Liver (tissue), 8 donors: ENCODE measurements at regions not wholly inside any gene's neighbourhood (a gene's known extent, or its start where the extent isn't known, plus 50 kb on each side); places are given as distances from the start of the nearest gene placed in this dataset.

Source experiments
- DNase-seq: peaks from one replicate; pipeline ENCODE4 v3.0.0-alpha.2; 2017; ENCODE audit warnings: low spot score
- H3K27ac ChIP-seq, 2 donors: one replicate each; pipeline ENCODE4 v1.7.0; 2013; ENCODE audit warnings: inconsistent platforms in 2 of 2, low read length in 2 of 2, control low read depth in 1 of 2, low read depth in 1 of 2, mild to moderate bottlenecking in 1 of 2
- H3K27me3 ChIP-seq, 4 donors: one replicate each; pipeline versions ENCODE4 v1.6.1 to v1.7.0; 2013; ENCODE audit warnings: low read length in 3 of 4, inconsistent platforms in 1 of 4, mild to moderate bottlenecking in 1 of 4, moderate library complexity in 1 of 4; ENCODE audit not compliant: control insufficient read depth in 4 of 4, insufficient read depth in 4 of 4
- H3K36me3 ChIP-seq, 4 donors: one replicate each; pipeline versions ENCODE4 v1.6.1 to v1.7.0; 2013; ENCODE audit warnings: low read length in 3 of 4, mild to moderate bottlenecking in 3 of 4, low read depth in 1 of 4, moderate library complexity in 1 of 4; ENCODE audit not compliant: control insufficient read depth in 4 of 4, insufficient read depth in 3 of 4
- H3K4me1 ChIP-seq, 4 donors: one replicate each; pipeline versions ENCODE4 v1.6.1 to v1.7.0; 2013; ENCODE audit warnings: low read length in 3 of 4, mild to moderate bottlenecking in 3 of 4, moderate library complexity in 1 of 4; ENCODE audit not compliant: control insufficient read depth in 4 of 4, insufficient read depth in 4 of 4
- H3K4me3 ChIP-seq, 3 donors: one replicate each; pipeline versions ENCODE4 v1.6.1 to v1.7.0; 2013; ENCODE audit warnings: low read length in 3 of 3, control low read depth in 1 of 3, low read depth in 1 of 3, mild to moderate bottlenecking in 1 of 3
- H3K9ac ChIP-seq, 2 donors: one replicate each; pipeline ENCODE4 v1.7.0; 2013; ENCODE audit warnings: low read length in 2 of 2, mild to moderate bottlenecking in 2 of 2, moderate library complexity in 2 of 2, control low read depth in 1 of 2, low read depth in 1 of 2
- H3K9me3 ChIP-seq, 4 donors: one replicate each; pipeline versions ENCODE4 v1.6.1 to v1.7.0; 2013; ENCODE audit warnings: low read length in 3 of 4; ENCODE audit not compliant: control insufficient read depth in 4 of 4
- EGR1 ChIP-seq, 2 donors: IDR thresholded peaks; 2 replicates each; pipeline ENCODE4 v1.6.1; 2016 to 2018; ENCODE audit warnings: antibody characterized with exemption in 2 of 2, low read depth in 2 of 2
- FOXA1 ChIP-seq: IDR thresholded peaks from 2 replicates; pipeline ENCODE4 v1.6.1; 2016; ENCODE audit warnings: antibody characterized with exemption
- FOXA2 ChIP-seq: IDR thresholded peaks from 2 replicates; pipeline ENCODE4 v1.6.1; 2016; ENCODE audit warnings: antibody characterized with exemption
- GABPA ChIP-seq, 2 donors: IDR thresholded peaks in 1 of 2; conservative IDR thresholded peaks in 1 of 2; 2 replicates each; pipeline ENCODE4 v1.6.1; 2016; ENCODE audit warnings: antibody characterized with exemption in 2 of 2, mild to moderate bottlenecking in 1 of 2, moderate library complexity in 1 of 2
- HNF4A ChIP-seq, 2 donors: conservative IDR thresholded peaks; 2 replicates each; pipeline ENCODE4 v1.6.1; 2016; ENCODE audit warnings: antibody characterized with exemption in 2 of 2, mild to moderate bottlenecking in 2 of 2
- NR2F2 ChIP-seq: IDR thresholded peaks from 2 replicates; pipeline ENCODE4 v1.6.1; 2016; ENCODE audit warnings: antibody characterized with exemption
- RAD21 ChIP-seq, 2 donors: IDR thresholded peaks; 2 replicates each; pipeline ENCODE4 v1.6.1; 2016; ENCODE audit warnings: antibody characterized with exemption in 2 of 2, mild to moderate bottlenecking in 2 of 2
- REST ChIP-seq: IDR thresholded peaks from 2 replicates; pipeline ENCODE4 v1.6.1; 2016; ENCODE audit warnings: antibody characterized with exemption, mild to moderate bottlenecking
- RXRA ChIP-seq, 2 donors: IDR thresholded peaks; 2 replicates each; pipeline ENCODE4 v1.6.1; 2017 to 2018; ENCODE audit warnings: antibody characterized with exemption in 2 of 2, mild to moderate bottlenecking in 1 of 2
- SP1 ChIP-seq: IDR thresholded peaks from 2 replicates; pipeline ENCODE4 v1.6.1; 2018; ENCODE audit warnings: antibody characterized with exemption, mild to moderate bottlenecking
- TAF1 ChIP-seq: conservative IDR thresholded peaks from 2 replicates; pipeline ENCODE4 v1.6.1; 2016; ENCODE audit warnings: antibody characterized with exemption, mild to moderate bottlenecking
- YY1 ChIP-seq: IDR thresholded peaks from 2 replicates; pipeline ENCODE4 v1.6.1; 2016; ENCODE audit warnings: antibody characterized with exemption, mild to moderate bottlenecking
- ZBTB33 ChIP-seq: IDR thresholded peaks from 2 replicates; pipeline ENCODE4 v1.6.1; 2016; ENCODE audit warnings: antibody characterized with exemption
- WGBS: extraction: QIAGEN DNeasy Blood & Tissue Kit; methylation state at CpG from one replicate; pipeline ENCODE4 v1.1.7; 2013; 5-methylcytosine and 5-hydroxymethylcytosine counted together
- TF ChIP-seq, protein P1 (sequence below): fragments of 150-350 bp; IDR thresholded peaks from 2 replicates; pipeline ENCODE4 v1.5.1; 2017; ENCODE audit warnings: improper control_type of control experiment, low read depth, low read length; ENCODE audit not compliant: missing input control
- TF ChIP-seq, protein P2 (sequence below): IDR thresholded peaks from 2 replicates; pipeline ENCODE4 v1.6.1; 2016; ENCODE audit warnings: antibody characterized with exemption
- donor health status: healthy.
- donor health status: healthy.
- donor health status: healthy.
- donor health status: healthy.
- donor health status: healthy.

GRCh38 chr1:25003457-25004190, 73.5 kb upstream of the RUNX3 start (continued):
- TF ChIP-seq, protein P1, sequence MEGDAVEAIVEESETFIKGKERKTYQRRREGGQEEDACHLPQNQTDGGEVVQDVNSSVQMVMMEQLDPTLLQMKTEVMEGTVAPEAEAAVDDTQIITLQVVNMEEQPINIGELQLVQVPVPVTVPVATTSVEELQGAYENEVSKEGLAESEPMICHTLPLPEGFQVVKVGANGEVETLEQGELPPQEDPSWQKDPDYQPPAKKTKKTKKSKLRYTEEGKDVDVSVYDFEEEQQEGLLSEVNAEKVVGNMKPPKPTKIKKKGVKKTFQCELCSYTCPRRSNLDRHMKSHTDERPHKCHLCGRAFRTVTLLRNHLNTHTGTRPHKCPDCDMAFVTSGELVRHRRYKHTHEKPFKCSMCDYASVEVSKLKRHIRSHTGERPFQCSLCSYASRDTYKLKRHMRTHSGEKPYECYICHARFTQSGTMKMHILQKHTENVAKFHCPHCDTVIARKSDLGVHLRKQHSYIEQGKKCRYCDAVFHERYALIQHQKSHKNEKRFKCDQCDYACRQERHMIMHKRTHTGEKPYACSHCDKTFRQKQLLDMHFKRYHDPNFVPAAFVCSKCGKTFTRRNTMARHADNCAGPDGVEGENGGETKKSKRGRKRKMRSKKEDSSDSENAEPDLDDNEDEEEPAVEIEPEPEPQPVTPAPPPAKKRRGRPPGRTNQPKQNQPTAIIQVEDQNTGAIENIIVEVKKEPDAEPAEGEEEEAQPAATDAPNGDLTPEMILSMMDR = no peak
- TF ChIP-seq YY1 (no peak), FOXA2 (no peak), RAD21 (IDR thresholded peaks at IDR 0.05) (no peak)
- TF ChIP-seq, protein P2, sequence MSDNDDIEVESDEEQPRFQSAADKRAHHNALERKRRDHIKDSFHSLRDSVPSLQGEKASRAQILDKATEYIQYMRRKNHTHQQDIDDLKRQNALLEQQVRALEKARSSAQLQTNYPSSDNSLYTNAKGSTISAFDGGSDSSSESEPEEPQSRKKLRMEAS = no peak

DNA sequence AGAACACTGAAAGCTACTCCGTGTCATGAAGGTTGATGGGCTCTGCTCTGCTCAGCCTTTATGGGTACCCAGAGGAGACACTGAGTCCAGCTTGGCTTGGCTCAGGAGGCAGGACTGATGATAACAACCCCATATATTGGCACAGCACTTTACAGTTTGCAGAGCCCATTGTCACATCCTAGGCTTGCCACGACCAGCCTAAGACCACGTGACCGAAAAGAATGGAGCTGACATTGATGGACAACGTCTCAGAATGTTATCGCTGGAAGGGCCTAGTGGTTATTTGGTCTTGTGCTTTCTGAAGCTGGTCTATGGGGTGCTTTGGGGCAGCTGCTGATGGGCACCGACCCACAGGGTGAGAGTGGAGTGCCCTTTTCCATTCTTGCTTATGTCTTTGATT, 72.9 kb upstream of the RUNX3 start:
- Histone ChIP-seq H3K4me3 (no peak overlapping the region), H3K4me1 (peaks cover 0 to 3% (median 0%) of the 10 kb centered on the region in 4 donors)
- 95% methylated on average over 7 of the region's 7 CpGs for WGBS

GRCh38 chr1:25001125-25001915, 71.2 kb upstream of the RUNX3 start:
- H3K27ac ChIP-seq = no peak overlapping the region
- no peaks in the 10 kb centered on the region for H3K27me3 ChIP-seq
- WGBS = 86% methylated on average over 17 of the region's 17 CpGs
- no peaks in the 10 kb centered on the region for H3K9me3 ChIP-seq
- DNase-seq = no peak
- no peaks in the 10 kb centered on the region for H3K36me3 ChIP-seq
- no peak overlapping the region for H3K9ac ChIP-seq
- H3K4me3 ChIP-seq = no peak overlapping the region
- no peaks in the 10 kb centered on the region for H3K4me1 ChIP-seq
- TF ChIP-seq GABPA (IDR thresholded peaks at IDR 0.05 in 1 of 2, conservative IDR thresholded peaks at IDR 0.05 in 1 of 2) = no peak
- TF ChIP-seq FOXA2 = no peak
- no peak for TF ChIP-seq TAF1
- no peak for TF ChIP-seq HNF4A (conservative IDR thresholded peaks at IDR 0.05)
- no peak for TF ChIP-seq FOXA1
- TF ChIP-seq EGR1 (IDR thresholded peaks at IDR 0.05; ENCODE audit: low read depth in 2 of 2) = no peak
- no peak for TF ChIP-seq REST
- no peak for TF ChIP-seq RXRA (IDR thresholded peaks at IDR 0.05)
- TF ChIP-seq RAD21 (IDR thresholded peaks at IDR 0.05) = no peak
- TF ChIP-seq, protein P2 = no peak
- no peak for TF ChIP-seq NR2F2

More for the DNA sequence above, 72.9 kb upstream of the RUNX3 start:
- Histone ChIP-seq H3K27me3 (no peaks in the 10 kb centered on the region), H3K27ac (no peak overlapping the region), H3K9ac (no peak overlapping the region), H3K9me3 (no peaks in the 10 kb centered on the region), H3K36me3 (no peaks in the 10 kb centered on the region)
- no peak for TF ChIP-seq SP1
- TF ChIP-seq RXRA (IDR thresholded peaks at IDR 0.05) = no peak
- TF ChIP-seq ZBTB33 = no peak
- TF ChIP-seq, protein P2 = no peak
- TF ChIP-seq YY1 = no peak
- TF ChIP-seq FOXA1 = no peak
- TF ChIP-seq EGR1 (IDR thresholded peaks at IDR 0.05; ENCODE audit: low read depth in 2 of 2) = no peak
- no peak for DNase-seq
